ENCODE measurements at regions not wholly inside any gene's neighbourhood (a gene's known extent, or its start where the extent isn't known, plus 50 kb on each side); places are given as distances from the start of the nearest gene placed in this dataset.

- TF ChIP-seq MEF2B (IDR thresholded peaks at IDR 0.05; ENCODE audit: partially characterized antibody, poor library complexity, severe bottlenecking): no peak
- no peak for TF ChIP-seq NFYB (IDR thresholded peaks at IDR 0.05; ENCODE audit: insufficient read depth, low read depth, low read length)
- TF ChIP-seq STAT1 (conservative IDR thresholded peaks at IDR 0.05): no peak
- TF ChIP-seq MTA3 (IDR thresholded peaks at IDR 0.05; ENCODE audit: borderline replicate concordance, low read length): no peak
- TF ChIP-seq KDM1A (IDR thresholded peaks at IDR 0.05; ENCODE audit: borderline replicate concordance): no peak
Measured at GRCh38 chr2:14530506-14530905, 102.0 kb upstream of the LRATD1 start (continued).

DNA sequence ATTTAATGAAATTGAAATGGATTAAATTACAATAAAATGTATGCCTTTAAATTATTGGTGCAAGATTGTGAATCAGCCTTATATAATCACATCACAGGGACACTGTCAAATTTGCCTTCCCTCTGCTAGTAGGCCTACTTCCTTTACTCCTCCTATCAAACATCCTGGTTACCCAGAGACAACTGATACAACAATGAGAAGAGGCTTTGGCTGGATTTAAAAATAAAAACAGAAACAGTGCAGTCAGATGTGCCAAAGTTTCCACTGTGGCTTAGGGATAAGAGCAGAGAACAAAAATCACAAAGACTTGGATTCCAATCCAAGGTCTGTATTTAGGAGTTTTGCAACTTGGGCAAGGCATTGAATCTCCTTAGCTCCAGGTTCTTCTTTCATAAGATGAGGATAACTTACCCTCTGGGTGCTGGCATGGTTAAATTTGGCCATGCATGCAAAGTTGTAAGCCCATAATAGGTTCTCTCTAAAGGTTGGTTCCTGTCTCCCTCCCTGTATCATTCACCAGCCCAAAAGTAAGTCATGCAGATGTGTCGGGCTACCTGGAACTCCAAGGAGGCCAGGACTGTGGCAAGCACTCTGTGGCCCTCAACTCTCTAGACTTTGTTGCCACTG is 99.3 kb upstream of the LRATD1 start:
- DNase-seq (ENCODE audit: low read depth, low spot score): no peak
- ChIA-PET POLR2A (no interaction called here), CTCF (no interaction called here), SMC1A (ENCODE audit: uncharacterized antibody, unreplicated experiment) (no interaction called here), RAD21 (ENCODE audit: unreplicated experiment) (no interaction called here)
- H3K27me3 ChIP-seq (replicated peaks in 1 of 2; ENCODE audit: control insufficient read depth in 2 of 2, insufficient read depth in 2 of 2, low read length in 1 of 2): no peaks in the 10 kb centered on the region
- no peaks in the 10 kb centered on the region for H4K20me1 ChIP-seq (ENCODE audit: control insufficient read depth, insufficient read depth)
- H3K9me3 ChIP-seq (replicated peaks; ENCODE audit: control insufficient read depth, insufficient read depth, low read length): no peaks in the 10 kb centered on the region
- H3K4me1 ChIP-seq (ENCODE audit: control insufficient read depth, insufficient read depth, low read length): no peaks in the 10 kb centered on the region
- no peak for FAIRE-seq
- H3K36me3 ChIP-seq (ENCODE audit: control insufficient read depth in 2 of 2, insufficient read depth in 2 of 2, low read length in 1 of 2): no peaks in the 10 kb centered on the region
- no peak overlapping the region for H3K9ac ChIP-seq (ENCODE audit: control insufficient read depth, insufficient read depth, low read length)
- H3K79me2 ChIP-seq (ENCODE audit: control insufficient read depth, insufficient read depth, low read length): no peaks in the 10 kb centered on the region
- H3K4me2 ChIP-seq (ENCODE audit: control insufficient read depth, insufficient read depth): no peak overlapping the region
- TF ChIP-seq, protein P1, sequence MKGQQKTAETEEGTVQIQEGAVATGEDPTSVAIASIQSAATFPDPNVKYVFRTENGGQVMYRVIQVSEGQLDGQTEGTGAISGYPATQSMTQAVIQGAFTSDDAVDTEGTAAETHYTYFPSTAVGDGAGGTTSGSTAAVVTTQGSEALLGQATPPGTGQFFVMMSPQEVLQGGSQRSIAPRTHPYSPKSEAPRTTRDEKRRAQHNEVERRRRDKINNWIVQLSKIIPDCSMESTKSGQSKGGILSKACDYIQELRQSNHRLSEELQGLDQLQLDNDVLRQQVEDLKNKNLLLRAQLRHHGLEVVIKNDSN (IDR thresholded peaks at IDR 0.05; ENCODE audit: borderline replicate concordance, extremely low read length, insufficient read depth, low read depth, low read length): no peak
- TF ChIP-seq, protein P2, sequence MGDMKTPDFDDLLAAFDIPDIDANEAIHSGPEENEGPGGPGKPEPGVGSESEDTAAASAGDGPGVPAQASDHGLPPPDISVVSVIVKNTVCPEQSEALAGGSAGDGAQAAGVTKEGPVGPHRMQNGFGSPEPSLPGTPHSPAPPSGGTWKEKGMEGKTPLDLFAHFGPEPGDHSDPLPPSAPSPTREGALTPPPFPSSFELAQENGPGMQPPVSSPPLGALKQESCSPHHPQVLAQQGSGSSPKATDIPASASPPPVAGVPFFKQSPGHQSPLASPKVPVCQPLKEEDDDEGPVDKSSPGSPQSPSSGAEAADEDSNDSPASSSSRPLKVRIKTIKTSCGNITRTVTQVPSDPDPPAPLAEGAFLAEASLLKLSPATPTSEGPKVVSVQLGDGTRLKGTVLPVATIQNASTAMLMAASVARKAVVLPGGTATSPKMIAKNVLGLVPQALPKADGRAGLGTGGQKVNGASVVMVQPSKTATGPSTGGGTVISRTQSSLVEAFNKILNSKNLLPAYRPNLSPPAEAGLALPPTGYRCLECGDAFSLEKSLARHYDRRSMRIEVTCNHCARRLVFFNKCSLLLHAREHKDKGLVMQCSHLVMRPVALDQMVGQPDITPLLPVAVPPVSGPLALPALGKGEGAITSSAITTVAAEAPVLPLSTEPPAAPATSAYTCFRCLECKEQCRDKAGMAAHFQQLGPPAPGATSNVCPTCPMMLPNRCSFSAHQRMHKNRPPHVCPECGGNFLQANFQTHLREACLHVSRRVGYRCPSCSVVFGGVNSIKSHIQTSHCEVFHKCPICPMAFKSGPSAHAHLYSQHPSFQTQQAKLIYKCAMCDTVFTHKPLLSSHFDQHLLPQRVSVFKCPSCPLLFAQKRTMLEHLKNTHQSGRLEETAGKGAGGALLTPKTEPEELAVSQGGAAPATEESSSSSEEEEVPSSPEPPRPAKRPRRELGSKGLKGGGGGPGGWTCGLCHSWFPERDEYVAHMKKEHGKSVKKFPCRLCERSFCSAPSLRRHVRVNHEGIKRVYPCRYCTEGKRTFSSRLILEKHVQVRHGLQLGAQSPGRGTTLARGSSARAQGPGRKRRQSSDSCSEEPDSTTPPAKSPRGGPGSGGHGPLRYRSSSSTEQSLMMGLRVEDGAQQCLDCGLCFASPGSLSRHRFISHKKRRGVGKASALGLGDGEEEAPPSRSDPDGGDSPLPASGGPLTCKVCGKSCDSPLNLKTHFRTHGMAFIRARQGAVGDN (IDR thresholded peaks at IDR 0.05): no peak
- TF ChIP-seq GABPA (IDR thresholded peaks at IDR 0.05; ENCODE audit: low read depth): no peak
- no peak for TF ChIP-seq MTA2 (IDR thresholded peaks at IDR 0.05; ENCODE audit: low read depth)
- TF ChIP-seq NBN (IDR thresholded peaks at IDR 0.05): no peak
- TF ChIP-seq, protein P3, sequence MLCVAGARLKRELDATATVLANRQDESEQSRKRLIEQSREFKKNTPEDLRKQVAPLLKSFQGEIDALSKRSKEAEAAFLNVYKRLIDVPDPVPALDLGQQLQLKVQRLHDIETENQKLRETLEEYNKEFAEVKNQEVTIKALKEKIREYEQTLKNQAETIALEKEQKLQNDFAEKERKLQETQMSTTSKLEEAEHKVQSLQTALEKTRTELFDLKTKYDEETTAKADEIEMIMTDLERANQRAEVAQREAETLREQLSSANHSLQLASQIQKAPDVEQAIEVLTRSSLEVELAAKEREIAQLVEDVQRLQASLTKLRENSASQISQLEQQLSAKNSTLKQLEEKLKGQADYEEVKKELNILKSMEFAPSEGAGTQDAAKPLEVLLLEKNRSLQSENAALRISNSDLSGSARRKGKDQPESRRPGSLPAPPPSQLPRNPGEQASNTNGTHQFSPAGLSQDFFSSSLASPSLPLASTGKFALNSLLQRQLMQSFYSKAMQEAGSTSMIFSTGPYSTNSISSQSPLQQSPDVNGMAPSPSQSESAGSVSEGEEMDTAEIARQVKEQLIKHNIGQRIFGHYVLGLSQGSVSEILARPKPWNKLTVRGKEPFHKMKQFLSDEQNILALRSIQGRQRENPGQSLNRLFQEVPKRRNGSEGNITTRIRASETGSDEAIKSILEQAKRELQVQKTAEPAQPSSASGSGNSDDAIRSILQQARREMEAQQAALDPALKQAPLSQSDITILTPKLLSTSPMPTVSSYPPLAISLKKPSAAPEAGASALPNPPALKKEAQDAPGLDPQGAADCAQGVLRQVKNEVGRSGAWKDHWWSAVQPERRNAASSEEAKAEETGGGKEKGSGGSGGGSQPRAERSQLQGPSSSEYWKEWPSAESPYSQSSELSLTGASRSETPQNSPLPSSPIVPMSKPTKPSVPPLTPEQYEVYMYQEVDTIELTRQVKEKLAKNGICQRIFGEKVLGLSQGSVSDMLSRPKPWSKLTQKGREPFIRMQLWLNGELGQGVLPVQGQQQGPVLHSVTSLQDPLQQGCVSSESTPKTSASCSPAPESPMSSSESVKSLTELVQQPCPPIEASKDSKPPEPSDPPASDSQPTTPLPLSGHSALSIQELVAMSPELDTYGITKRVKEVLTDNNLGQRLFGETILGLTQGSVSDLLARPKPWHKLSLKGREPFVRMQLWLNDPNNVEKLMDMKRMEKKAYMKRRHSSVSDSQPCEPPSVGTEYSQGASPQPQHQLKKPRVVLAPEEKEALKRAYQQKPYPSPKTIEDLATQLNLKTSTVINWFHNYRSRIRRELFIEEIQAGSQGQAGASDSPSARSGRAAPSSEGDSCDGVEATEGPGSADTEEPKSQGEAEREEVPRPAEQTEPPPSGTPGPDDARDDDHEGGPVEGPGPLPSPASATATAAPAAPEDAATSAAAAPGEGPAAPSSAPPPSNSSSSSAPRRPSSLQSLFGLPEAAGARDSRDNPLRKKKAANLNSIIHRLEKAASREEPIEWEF (IDR thresholded peaks at IDR 0.05; ENCODE audit: insufficient replicate concordance, low read depth, low read length): no peak
- 0% methylated on average over 1 of the region's 1 CpG for WGBS (ENCODE audit: insufficient coverage, insufficient replicate concordance, low lambda C conversion rate, missing lambda C conversion rate)
- ATAC-seq: no peak
- H3K27ac ChIP-seq (ENCODE audit: control insufficient read depth, insufficient read depth): no peak overlapping the region
- intact Hi-C loops (cut with micrococcal nuclease; ENCODE audit: unreplicated experiment) (no loop called here), in situ Hi-C loops (cut with MboI) (no loop called here)
- no TSS peak for BruUV-seq (replicated peaks)
- H2AFZ ChIP-seq (ENCODE audit: control insufficient read depth, low read depth, low read length): no peak overlapping the region
- H3K4me3 ChIP-seq: no peak overlapping the region
